HTR-8/SVneo (cell line): ENCODE measurements at regions not wholly inside any gene's neighbourhood (a gene's known extent, or its start where the extent isn't known, plus 50 kb on each side); places are given as distances from the start of the nearest gene placed in this dataset.

Experiments
- DNase-seq: peaks from one replicate; pipeline ENCODE4 v3.0.0; 2011; ENCODE audit warnings: low spot score, mixed read lengths; ENCODE audit not compliant: insufficient read length
- FAIRE-seq: peaks from 2 replicates; lab custom pipeline; 2011; peaks lifted over from hg19 to GRCh38; lab: Jason Lieb, UNC

- FAIRE-seq, result no peak
- DNase-seq, result no peak
Observed at GRCh38 chr12:64931321-64931720, 106.9 kb downstream of the TBC1D30 start.

GRCh38 chr12:64931981-64932380 lies 107.5 kb downstream of the TBC1D30 start:
- FAIRE-seq (no peak), DNase-seq (no peak)

GRCh38 chr12:64933791-64934190 lies 109.3 kb downstream of the TBC1D30 start:
- no peak for DNase-seq
- FAIRE-seq, result no peak

- DNase-seq, result no peak
- FAIRE-seq, result no peak
Observed at GRCh38 chr12:64937452-64937851, 113.0 kb downstream of the TBC1D30 start.

- FAIRE-seq, result no peak
Observed at GRCh38 chr12:64938179-64938578, 113.7 kb downstream of the TBC1D30 start.

GRCh38 chr12:64943686-64944085 lies 119.2 kb downstream of the TBC1D30 start:
- FAIRE-seq, result no peak
- DNase-seq, result no peak

More at GRCh38 chr12:64938179-64938578, 113.7 kb downstream of the TBC1D30 start:
- DNase-seq, result no peak

- no peak for FAIRE-seq
- no peak for DNase-seq
Observed at GRCh38 chr12:64944966-64945365, 120.5 kb downstream of the TBC1D30 start.

- DNase-seq, result no peak
- no peak for FAIRE-seq
Observed at GRCh38 chr12:64946132-64946829, 121.8 kb downstream of the TBC1D30 start.

GRCh38 chr12:64950711-64951298 lies 126.4 kb downstream of the TBC1D30 start:
- no peak for DNase-seq
- no peak for FAIRE-seq

GRCh38 chr12:64951944-64952343 lies 127.5 kb downstream of the TBC1D30 start:
- no peak for FAIRE-seq
- no peak for DNase-seq

- DNase-seq (no peak), FAIRE-seq (no peak)
Observed at GRCh38 chr12:64955746-64956145, 131.3 kb downstream of the TBC1D30 start.

- DNase-seq (no peak), FAIRE-seq (no peak)
Observed at GRCh38 chr12:64965920-64966319, 141.5 kb downstream of the TBC1D30 start.

- FAIRE-seq, result no peak
Observed at GRCh38 chr12:64968989-64969819, 144.8 kb downstream of the TBC1D30 start.

GRCh38 chr12:64976131-64976530 lies 145.0 kb downstream of the WIF1 start:
- no peak for DNase-seq
- no peak for FAIRE-seq

More at GRCh38 chr12:64968989-64969819, 144.8 kb downstream of the TBC1D30 start:
- peak; percentile 41 for DNase-seq

GRCh38 chr12:64983771-64984278 lies 137.3 kb downstream of the WIF1 start:
- no peak for FAIRE-seq
- no peak for DNase-seq

- no peak for FAIRE-seq
Observed at GRCh38 chr12:64991121-64991611, 129.9 kb downstream of the WIF1 start.

GRCh38 chr12:64992116-64992515 lies 129.0 kb downstream of the WIF1 start:
- DNase-seq, result no peak
- no peak for FAIRE-seq

More at GRCh38 chr12:64991121-64991611, 129.9 kb downstream of the WIF1 start:
- DNase-seq, result no peak

GRCh38 chr12:64992641-64993040 lies 128.5 kb downstream of the WIF1 start:
- no peak for FAIRE-seq

GRCh38 chr12:64993461-64993860 lies 127.6 kb downstream of the WIF1 start:
- FAIRE-seq, result no peak
- no peak for DNase-seq

More at GRCh38 chr12:64992641-64993040, 128.5 kb downstream of the WIF1 start:
- DNase-seq, result no peak

GRCh38 chr12:64995816-64996215 lies 125.3 kb downstream of the WIF1 start:
- DNase-seq (no peak), FAIRE-seq (no peak)

GRCh38 chr12:64997858-64998257 lies 123.2 kb downstream of the WIF1 start:
- DNase-seq, result no peak
- FAIRE-seq, result no peak
